Neural cell (in vitro differentiated cells): ENCODE measurements at regions not wholly inside any gene's neighbourhood (a gene's known extent, or its start where the extent isn't known, plus 50 kb on each side); places are given as distances from the start of the nearest gene placed in this dataset.

Experiments used
- H2AFZ ChIP-seq: fragments of 200-600, 300-800 bp; sonication (generic), shearing (Covaris generic); 2 replicates; pipeline ENCODE4 v1.6.0; 2014; ENCODE audit warnings: low read depth, mild to moderate bottlenecking, antibody characterized with exemption, low read length, moderate library complexity
- H3F3A ChIP-seq: fragments of 200-600 bp; shearing (Covaris generic); 2 replicates; pipeline ENCODE4 v1.6.1; 2016; ENCODE audit warnings: mild to moderate bottlenecking, moderate library complexity, mixed read lengths, antibody characterized with exemption, low read length; ENCODE audit not compliant: insufficient read depth, poor library complexity, severe bottlenecking
- H3K27ac ChIP-seq: fragments of 200-600, 300-800 bp; sonication (generic), shearing (Covaris generic); 2 replicates; pipeline ENCODE4 v1.5.1; 2014; ENCODE audit warnings: mild to moderate bottlenecking, low read length, moderate library complexity
- H3K27me3 ChIP-seq: fragments of 300-800, 200-600 bp; sonication (generic), shearing (Covaris generic); 2 replicates; pipeline ENCODE4 v1.6.0; 2014; ENCODE audit warnings: mild to moderate bottlenecking, low read depth, low read length, moderate library complexity; ENCODE audit not compliant: insufficient read depth
- H3K36me3 ChIP-seq: fragments of 300-800, 200-600 bp; sonication (generic), shearing (Covaris generic); 2 replicates; pipeline ENCODE4 v1.5.1; 2014; ENCODE audit warnings: mild to moderate bottlenecking, antibody characterized with exemption, low read length, moderate library complexity; ENCODE audit not compliant: insufficient read depth
- H3K4me2 ChIP-seq: fragments of 300-800, 200-600 bp; sonication (generic), shearing (Covaris generic); 2 replicates; pipeline ENCODE4 v1.6.0; 2014; ENCODE audit warnings: mild to moderate bottlenecking, low read length
- H3K4me3 ChIP-seq: fragments of 300-800, 200-600 bp; sonication (generic), shearing (Covaris generic); 2 replicates; pipeline ENCODE4 v1.5.1; 2014; ENCODE audit warnings: mild to moderate bottlenecking, low read length, moderate library complexity
- H3K79me2 ChIP-seq: fragments of 200-600 bp; shearing (Covaris generic); replicated peaks from 2 replicates; pipeline ENCODE4 v1.6.0; 2014; ENCODE audit warnings: mild to moderate bottlenecking, low read length, moderate library complexity; ENCODE audit not compliant: insufficient read depth
- H3K9ac ChIP-seq: fragments of 300-800, 200-600 bp; sonication (generic), shearing (Covaris generic); 2 replicates; pipeline ENCODE4 v1.6.1; 2016; ENCODE audit warnings: mild to moderate bottlenecking, low read length, mixed read lengths
- H3K9me2 ChIP-seq: fragments of 200-600 bp; shearing (Covaris generic); 2 replicates; pipeline ENCODE4 v1.6.1; 2016; ENCODE audit warnings: mild to moderate bottlenecking, low read length, mixed read lengths; ENCODE audit not compliant: insufficient read depth
- H3K9me3 ChIP-seq: fragments of 200-600, 300-800 bp; sonication (generic), shearing (Covaris generic); 2 replicates; pipeline ENCODE4 v1.6.1; 2016; ENCODE audit warnings: mild to moderate bottlenecking, mixed run types, low read length, moderate library complexity, mixed read lengths
- H4K20me1 ChIP-seq: fragments of 200-600 bp; shearing (Covaris generic); 2 replicates; pipeline ENCODE4 v1.6.1; 2016; ENCODE audit warnings: mild to moderate bottlenecking, mixed run types; ENCODE audit not compliant: insufficient read depth
- CTCF ChIP-seq: fragments of 450-650 bp; IDR thresholded peaks from 2 replicates; pipeline ENCODE4 v1.5.1; 2014; ENCODE audit warnings: antibody characterized with exemption, mild to moderate bottlenecking, moderate library complexity; ENCODE audit not compliant: poor library complexity, severe bottlenecking
- EP300 ChIP-seq: fragments of 450-650 bp; conservative IDR thresholded peaks from 2 replicates; pipeline ENCODE4 v1.6.1; 2014; ENCODE audit warnings: antibody characterized with exemption, mild to moderate bottlenecking, moderate library complexity; ENCODE audit not compliant: poor library complexity, severe bottlenecking
- EZH2 ChIP-seq: fragments of 200-600, 300-800 bp; shearing (Covaris generic), sonication (generic); IDR thresholded peaks from 2 replicates; pipeline ENCODE4 v1.6.1; 2014; ENCODE audit warnings: antibody characterized with exemption, low read length, borderline replicate concordance, mild to moderate bottlenecking; ENCODE audit not compliant: insufficient read depth, poor library complexity, severe bottlenecking
- MXI1 ChIP-seq: fragments of 450-650 bp; conservative IDR thresholded peaks from 2 replicates; pipeline ENCODE4 v1.6.1; 2014; ENCODE audit warnings: antibody characterized with exemption, mild to moderate bottlenecking; ENCODE audit not compliant: poor library complexity, severe bottlenecking
- POLR2AphosphoS5 ChIP-seq: IDR thresholded peaks from 2 replicates; pipeline ENCODE4 v1.6.1; 2012
- RAD21 ChIP-seq: fragments of 450-650 bp; conservative IDR thresholded peaks from 2 replicates; pipeline ENCODE4 v1.6.1; 2014; ENCODE audit warnings: antibody characterized with exemption, mild to moderate bottlenecking, moderate library complexity
- REST ChIP-seq: IDR thresholded peaks from 2 replicates; pipeline ENCODE4 v1.6.1; 2012; ENCODE audit warnings: borderline replicate concordance
- SMC3 ChIP-seq: fragments of 450-650 bp; conservative IDR thresholded peaks from 2 replicates; pipeline ENCODE4 v1.6.1; 2014; ENCODE audit warnings: antibody characterized with exemption, mild to moderate bottlenecking, moderate library complexity; ENCODE audit not compliant: poor library complexity
- TAF1 ChIP-seq: IDR thresholded peaks from 2 replicates; pipeline ENCODE4 v1.6.1; 2012; ENCODE audit warnings: low read depth

- no peak for TF ChIP-seq RAD21
- no peak for TF ChIP-seq CTCF
- TF ChIP-seq EZH2, result no peak
- TF ChIP-seq TAF1, result no peak
- no peak for TF ChIP-seq SMC3
- TF ChIP-seq MXI1, result no peak
- no peak for TF ChIP-seq EP300
- Histone ChIP-seq H3K27ac (no peak overlapping the region), H3K4me2 (no peak overlapping the region), H3K79me2 (no peaks in the 10 kb centered on the region), H3K9ac (no peak overlapping the region), H3F3A (no peaks in the 10 kb centered on the region), H2AFZ (no peak overlapping the region), H3K9me2 (no peaks in the 10 kb centered on the region), H3K9me3 (peaks cover 5% of the 10 kb centered on the region), H3K4me3 (no peak overlapping the region), H4K20me1 (no peaks in the 10 kb centered on the region), H3K27me3 (no peaks in the 10 kb centered on the region), H3K36me3 (no peaks in the 10 kb centered on the region)
Measured at GRCh38 chr6:145442110-145442509, 293.2 kb downstream of the EPM2A start.

DNA sequence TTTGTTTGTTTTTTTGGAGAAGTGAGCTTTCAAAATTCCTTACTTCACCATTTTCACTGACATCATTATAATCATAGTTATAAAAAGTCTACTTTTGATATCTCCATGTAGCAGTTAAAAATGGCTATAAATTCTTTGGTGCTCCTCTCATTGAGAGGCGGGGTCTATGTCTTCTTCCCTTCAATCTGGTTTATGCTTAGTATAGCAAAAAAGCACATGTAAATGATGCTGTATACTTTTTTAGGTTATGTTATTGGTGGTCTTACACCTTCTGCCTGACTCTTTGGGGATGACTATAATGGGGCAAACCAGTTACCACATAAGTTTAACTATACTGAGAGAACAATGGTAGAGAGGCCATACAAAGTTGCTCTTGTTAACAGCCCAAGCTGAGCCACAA is 289.6 kb downstream of the EPM2A start:
- Histone ChIP-seq H3K79me2 (no peaks in the 10 kb centered on the region), H4K20me1 (no peaks in the 10 kb centered on the region), H3K36me3 (no peaks in the 10 kb centered on the region), H3K4me3 (no peak overlapping the region), H2AFZ (no peak overlapping the region), H3F3A (no peaks in the 10 kb centered on the region), H3K9me2 (no peaks in the 10 kb centered on the region), H3K9ac (no peak overlapping the region), H3K9me3 (peaks cover 5% of the 10 kb centered on the region), H3K27me3 (no peaks in the 10 kb centered on the region), H3K27ac (no peak overlapping the region), H3K4me2 (no peak overlapping the region)
- no peak for TF ChIP-seq TAF1
- TF ChIP-seq EP300, result no peak
- no peak for TF ChIP-seq POLR2AphosphoS5

GRCh38 chr6:145451029-145451428 is 284.3 kb downstream of the EPM2A start:
- H3K79me2 ChIP-seq, result no peaks in the 10 kb centered on the region
- no peaks in the 10 kb centered on the region for H3K9me2 ChIP-seq
- H3K9ac ChIP-seq, result no peak overlapping the region
- H3K4me2 ChIP-seq, result no peak overlapping the region
- H3K4me3 ChIP-seq, result no peak overlapping the region
- no peaks in the 10 kb centered on the region for H4K20me1 ChIP-seq
- no peaks in the 10 kb centered on the region for H3F3A ChIP-seq
- no peaks in the 10 kb centered on the region for H3K9me3 ChIP-seq
- H3K27me3 ChIP-seq, result no peaks in the 10 kb centered on the region
- no peaks in the 10 kb centered on the region for H3K36me3 ChIP-seq
- H2AFZ ChIP-seq, result no peak overlapping the region
- no peak overlapping the region for H3K27ac ChIP-seq
- TF ChIP-seq TAF1, result no peak

GRCh38 chr6:145453376-145453775 is 281.9 kb downstream of the EPM2A start:
- H3K9me3 ChIP-seq, result no peaks in the 10 kb centered on the region

More at GRCh38 chr6:145453376-145453775, 281.9 kb downstream of the EPM2A start:
- Histone ChIP-seq H3K4me3 (no peak overlapping the region), H3K4me2 (no peak overlapping the region), H3K27ac (no peak overlapping the region), H3K27me3 (no peaks in the 10 kb centered on the region), H4K20me1 (no peaks in the 10 kb centered on the region), H3K79me2 (no peaks in the 10 kb centered on the region), H2AFZ (no peak overlapping the region), H3F3A (no peaks in the 10 kb centered on the region), H3K36me3 (no peaks in the 10 kb centered on the region), H3K9me2 (no peaks in the 10 kb centered on the region), H3K9ac (no peak overlapping the region)
- TF ChIP-seq EZH2, result no peak
- no peak for TF ChIP-seq POLR2AphosphoS5
- TF ChIP-seq SMC3, result no peak
- TF ChIP-seq EP300, result no peak
- no peak for TF ChIP-seq MXI1
- no peak for TF ChIP-seq CTCF
- TF ChIP-seq REST, result no peak
- no peak for TF ChIP-seq TAF1
- no peak for TF ChIP-seq RAD21
